Daoy (cell line): ENCODE measurements at regions not wholly inside any gene's neighbourhood (a gene's known extent, or its start where the extent isn't known, plus 50 kb on each side); places are given as distances from the start of the nearest gene placed in this dataset.

ENCODE experiments used
- DNase-seq: peaks from one replicate; pipeline ENCODE4 v3.0.0-alpha.2; 2015; ENCODE audit warnings: low read depth

- DNase-seq = no peak
Observed at GRCh38 chr12:90079529-90080210, 371.0 kb upstream of the ATP2B1 start.

GRCh38 chr12:90078344-90078743, 369.7 kb upstream of the ATP2B1 start:
- no peak for DNase-seq

DNA sequence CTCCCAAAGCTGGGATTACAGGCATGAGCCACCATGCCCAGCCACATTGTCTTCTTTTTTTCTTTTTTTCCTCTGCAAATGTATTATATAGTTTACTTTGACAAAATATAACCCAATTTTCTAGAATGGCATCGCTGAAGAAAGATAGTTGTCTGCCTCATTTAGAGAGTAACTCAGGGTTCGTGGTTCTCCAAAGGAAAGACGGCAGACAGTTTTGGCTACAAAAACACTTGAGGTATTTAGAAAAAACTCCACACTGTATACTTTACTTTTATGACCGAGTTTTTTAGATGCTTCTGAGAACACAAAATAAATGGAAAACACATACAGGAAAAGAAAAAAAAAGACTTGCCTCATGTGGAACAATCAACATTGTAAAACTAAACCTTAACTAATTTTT, 369.1 kb upstream of the ATP2B1 start:
- no peak for DNase-seq

DNA sequence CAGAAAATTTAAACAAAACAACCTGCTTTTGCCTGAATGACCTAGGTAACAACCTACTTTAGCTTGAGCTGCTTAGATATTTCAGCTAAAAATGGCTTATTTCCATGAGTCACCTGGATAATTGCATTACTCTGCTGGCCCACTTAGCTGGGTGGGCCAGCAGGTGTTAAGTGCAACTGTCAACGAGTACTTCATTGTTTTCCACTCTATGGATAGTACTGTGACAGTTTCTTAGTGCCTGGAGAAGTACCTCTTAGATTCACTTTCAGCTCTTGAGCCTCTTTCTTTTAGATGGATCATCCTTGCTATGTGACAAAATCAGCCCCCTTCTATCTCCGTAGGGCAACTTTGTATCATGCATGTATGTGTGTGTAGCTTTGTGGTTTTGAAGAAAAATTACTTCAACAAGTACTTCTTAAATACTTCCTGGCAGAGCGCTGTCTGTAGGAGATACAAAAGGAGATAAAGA, 368.2 kb upstream of the ATP2B1 start:
- DNase-seq = no peak

DNA sequence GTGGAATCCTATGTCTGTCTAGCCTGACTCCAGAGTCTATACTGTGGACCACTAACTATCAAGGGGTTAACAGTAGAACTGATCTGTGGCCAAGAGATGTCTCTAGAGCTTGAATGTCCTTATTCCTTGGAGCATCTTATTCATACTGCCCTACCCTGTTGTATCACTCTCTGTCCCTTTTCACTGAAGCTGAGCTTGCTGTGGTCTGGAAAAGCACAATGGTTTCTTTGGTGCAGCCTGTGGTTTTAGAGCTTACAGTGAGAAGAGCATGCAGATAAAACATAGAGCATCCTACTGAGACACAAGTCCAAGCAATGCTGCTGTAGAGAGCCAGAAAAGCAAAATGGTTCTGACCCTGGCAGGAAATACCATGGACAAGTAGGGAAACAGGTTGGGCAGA, 367.0 kb upstream of the ATP2B1 start:
- no peak for DNase-seq

DNA sequence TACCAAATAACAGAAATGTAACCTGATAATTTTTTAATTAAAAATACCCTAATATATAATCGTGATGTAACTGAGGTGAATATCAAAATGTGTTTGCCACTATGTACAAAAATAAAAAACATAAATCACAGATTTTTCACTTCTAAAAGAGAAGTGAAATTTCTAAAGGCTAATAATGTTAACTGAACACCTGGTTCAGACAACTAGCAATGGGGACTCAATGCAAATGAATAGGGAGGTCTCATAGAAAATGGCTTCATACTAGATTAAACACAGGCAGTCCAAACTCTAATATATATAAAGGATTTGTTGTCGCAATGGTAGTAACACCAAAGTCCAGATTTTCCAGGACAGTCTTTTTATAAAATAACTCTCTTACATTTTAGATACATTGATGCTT, 365.4 kb upstream of the ATP2B1 start:
- DNase-seq = no peak

- no peak for DNase-seq
Observed at GRCh38 chr12:90071996-90072395, 363.4 kb upstream of the ATP2B1 start.

DNA sequence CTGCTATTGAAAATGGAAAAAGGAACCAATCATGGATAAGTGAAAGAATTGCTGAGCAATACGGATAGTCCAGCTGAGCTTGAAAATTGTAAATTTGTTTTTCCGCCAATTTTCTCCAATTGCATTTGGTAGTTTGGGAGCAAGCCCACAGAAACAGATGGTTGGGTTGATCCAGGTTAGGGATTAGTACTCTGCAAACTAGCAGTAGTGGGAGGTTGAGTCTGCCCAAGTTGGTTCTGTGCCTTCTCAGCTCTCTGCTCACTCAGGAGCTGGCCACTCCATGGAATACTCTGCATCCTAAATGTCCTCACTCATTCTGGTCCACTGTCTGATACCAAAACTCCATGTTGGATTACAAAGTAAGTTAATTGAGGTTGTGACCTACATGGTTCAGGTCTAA, 361.1 kb upstream of the ATP2B1 start:
- no peak for DNase-seq

- no peak for DNase-seq
Observed at GRCh38 chr12:90067791-90068190, 359.2 kb upstream of the ATP2B1 start.

DNA sequence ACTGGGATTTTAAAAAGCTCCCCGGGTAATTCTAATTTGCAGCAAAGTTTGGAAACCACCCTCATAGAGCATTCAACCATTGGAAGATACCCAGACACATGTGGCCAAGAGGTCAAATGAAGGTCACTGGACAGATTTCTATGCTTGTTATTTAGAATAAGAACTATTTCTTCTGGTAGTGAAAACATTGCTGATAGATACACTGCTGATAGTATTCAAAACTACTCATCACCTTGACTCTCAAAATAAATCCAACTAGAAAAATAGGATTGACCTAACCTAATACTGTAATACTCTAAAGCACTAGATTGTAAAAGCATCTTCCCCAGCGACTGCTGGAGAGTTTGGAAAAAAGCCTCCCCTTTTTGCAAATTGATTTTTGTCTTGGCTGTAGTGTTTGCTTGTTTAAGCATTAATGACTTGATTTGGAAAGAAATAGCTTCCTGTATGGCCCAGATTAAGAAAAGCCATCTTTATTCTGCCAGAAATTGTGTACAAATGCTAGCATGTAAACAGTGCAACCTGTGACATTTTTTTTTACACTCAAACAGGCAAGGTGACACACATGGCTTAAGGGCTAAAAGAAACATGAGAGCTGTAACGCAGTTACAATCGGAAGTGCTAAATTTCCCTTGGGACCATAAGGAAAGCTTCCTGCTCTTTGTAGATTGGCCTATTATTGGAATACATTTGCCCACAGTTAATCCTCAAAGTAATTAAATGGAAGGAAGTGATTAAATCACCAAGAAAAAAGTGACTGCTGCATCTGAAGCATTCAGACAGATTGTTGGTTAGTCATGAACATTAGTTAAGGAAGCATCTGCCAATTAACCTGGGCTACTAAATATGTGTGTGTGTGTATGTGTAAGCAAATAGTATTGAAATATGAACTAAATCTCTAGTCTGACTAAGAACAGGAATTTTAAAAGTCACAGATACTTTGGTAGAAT, 356.5 kb upstream of the ATP2B1 start:
- DNase-seq = peak; percentile 13

DNA sequence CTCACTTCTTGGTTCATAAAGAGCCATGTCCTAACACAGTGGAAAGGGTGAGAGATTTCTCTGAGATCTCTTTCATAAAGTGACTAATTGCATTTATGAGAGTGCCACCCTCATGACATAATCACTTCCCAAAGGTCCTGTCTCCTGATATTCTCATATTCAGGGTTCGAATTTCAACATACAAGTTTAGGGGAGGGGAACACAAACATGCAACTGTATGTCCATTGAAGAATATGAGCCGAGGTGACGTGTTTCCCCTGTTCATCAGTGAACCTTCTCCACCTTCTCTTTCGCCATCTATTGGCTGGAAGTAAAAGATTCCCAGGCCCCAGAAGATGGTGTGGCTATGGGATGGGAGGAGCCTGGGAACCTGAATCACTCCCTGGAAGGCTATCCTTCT, 354.2 kb upstream of the ATP2B1 start:
- DNase-seq = peak; percentile 59

DNA sequence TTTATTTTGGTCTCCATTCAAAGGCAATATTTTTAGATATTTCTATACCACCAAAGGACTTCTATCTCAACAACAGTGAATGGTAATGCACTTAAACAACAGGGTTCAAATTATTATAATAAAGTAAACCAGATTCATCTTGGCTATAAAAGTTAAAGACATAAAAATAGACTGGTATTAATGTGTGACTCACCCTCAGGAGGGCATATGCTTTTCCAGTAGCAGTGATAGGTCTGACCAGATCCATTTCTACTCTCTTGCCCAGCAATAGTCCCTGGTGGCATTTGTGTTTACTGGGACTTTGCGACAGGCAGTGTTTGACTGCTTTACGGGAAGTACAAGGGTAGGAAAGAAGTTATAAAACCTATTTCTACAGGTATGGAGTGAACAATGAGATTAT, 353.2 kb upstream of the ATP2B1 start:
- no peak for DNase-seq

DNA sequence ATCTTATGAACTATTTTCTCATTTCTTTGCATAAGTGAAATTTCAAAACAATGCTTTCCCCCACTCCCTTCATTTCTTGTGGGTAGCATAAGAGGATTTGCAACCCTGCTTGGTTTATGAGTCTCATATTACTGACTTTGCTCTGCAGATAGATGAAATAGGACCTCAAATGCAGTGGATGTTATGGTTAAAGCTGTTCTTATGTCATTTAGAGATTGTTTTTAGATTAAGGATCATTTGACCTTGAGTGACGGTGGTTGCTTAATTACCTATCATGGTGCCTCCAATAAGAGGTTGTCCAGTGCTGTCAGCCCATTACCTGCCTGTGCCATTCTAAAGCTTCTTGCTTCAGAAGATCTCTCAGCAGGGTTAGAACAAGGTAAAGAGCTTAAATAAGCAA, 351.4 kb upstream of the ATP2B1 start:
- DNase-seq = no peak

DNA sequence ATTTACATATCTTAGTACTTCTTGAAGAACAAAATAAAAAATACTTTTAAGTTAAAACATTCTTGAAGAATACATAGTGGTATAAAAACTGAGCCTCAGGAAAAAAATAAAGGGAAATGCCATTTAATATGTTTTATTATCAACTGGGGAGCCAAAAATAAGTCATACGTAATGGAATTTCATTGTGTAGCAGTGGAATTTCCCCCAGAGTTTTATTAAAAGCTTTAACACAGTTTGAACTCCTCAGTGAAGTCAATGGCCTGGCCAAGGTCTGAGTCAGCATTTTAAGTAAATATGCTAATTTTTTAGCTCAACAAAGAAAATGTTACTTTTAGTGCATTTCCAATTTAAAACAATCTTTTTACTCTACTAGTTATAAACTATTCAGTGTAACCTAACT, 350.1 kb upstream of the ATP2B1 start:
- DNase-seq = peak; percentile 42

- no peak for DNase-seq
Observed at GRCh38 chr12:90055071-90055470, 346.4 kb upstream of the ATP2B1 start.

DNA sequence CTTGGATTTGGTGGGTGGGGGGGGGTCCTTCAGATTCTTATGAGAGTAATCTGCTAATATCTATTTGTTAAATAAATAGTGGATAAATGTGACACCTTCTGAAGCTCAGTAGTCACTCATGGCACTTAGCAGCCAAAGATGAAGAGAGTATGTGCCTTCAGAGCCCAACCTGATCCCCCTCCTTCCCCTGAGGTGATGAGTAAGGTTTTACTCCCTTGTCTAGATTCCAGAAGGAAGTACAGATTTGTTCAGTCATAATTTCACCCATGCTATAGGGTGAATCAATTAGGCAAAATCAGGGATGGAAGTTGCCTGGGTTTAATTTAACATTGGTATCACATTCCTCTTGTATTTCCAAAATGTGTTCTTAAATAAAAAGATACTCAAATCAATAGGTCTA, 340.3 kb upstream of the ATP2B1 start:
- DNase-seq = no peak

DNA sequence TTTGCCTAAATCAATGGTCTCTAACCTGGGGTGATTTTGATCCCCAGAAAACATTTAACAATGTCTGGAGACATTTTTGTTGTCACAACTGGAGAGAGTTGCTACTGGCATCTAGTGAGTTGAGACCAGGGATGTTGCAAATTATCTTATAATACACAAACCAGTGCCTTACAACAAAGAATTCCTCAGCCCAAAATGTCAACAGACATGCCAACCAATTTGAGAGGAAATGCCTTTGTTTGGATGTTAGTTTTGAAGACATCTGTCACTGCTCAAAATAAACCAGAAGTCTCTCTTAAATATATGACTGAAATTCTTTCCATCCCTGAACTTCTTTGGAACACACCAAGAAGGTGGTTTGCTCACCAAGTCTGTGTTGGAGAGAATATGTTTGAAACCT, 336.9 kb upstream of the ATP2B1 start:
- no peak for DNase-seq

- no peak for DNase-seq
Observed at GRCh38 chr12:90044069-90044468, 335.4 kb upstream of the ATP2B1 start.

GRCh38 chr12:90042920-90043641, 334.4 kb upstream of the ATP2B1 start:
- DNase-seq = no peak

GRCh38 chr12:90038289-90038688, 329.7 kb upstream of the ATP2B1 start:
- DNase-seq = no peak

GRCh38 chr12:90037740-90038139, 329.1 kb upstream of the ATP2B1 start:
- DNase-seq = no peak

DNA sequence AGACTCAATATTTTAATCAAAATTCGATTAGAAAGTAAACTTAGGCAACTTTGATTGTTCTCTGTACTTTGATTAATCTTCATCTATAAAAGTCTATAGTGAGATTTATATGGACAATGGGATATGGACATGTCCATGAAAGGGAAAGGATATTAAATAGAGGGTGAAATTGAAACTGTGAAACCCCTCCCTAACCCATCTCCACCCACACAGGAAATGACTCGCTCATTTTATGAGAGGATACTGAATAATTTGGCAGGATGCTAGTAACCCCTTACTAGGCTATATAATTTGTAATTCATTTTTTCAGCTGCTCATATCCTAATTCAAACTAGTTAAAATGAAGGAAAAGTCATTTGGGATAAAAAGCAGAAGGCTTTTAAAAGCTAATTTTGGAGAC, 328.0 kb upstream of the ATP2B1 start:
- DNase-seq = peak; percentile 56
